PFSK-1 (cell line): ENCODE measurements at regions not wholly inside any gene's neighbourhood (a gene's known extent, or its start where the extent isn't known, plus 50 kb on each side); places are given as distances from the start of the nearest gene placed in this dataset.

Source experiments
- TAF1 ChIP-seq: IDR thresholded peaks from 2 replicates; pipeline ENCODE4 v1.6.1; 2012; ENCODE audit warnings: low read length, control low read depth, borderline replicate concordance; ENCODE audit not compliant: insufficient read depth
- TF ChIP-seq, protein P1 (sequence below), 2 experiments: IDR thresholded peaks; 2 replicates each; pipeline versions ENCODE4 v1.6.1 to v1.8.0; 2011 to 2012; ENCODE audit warnings: low read depth in 2 of 2, low read length in 2 of 2, control low read depth in 1 of 2, inconsistent platforms in 1 of 2, mild to moderate bottlenecking in 1 of 2, moderate library complexity in 1 of 2; ENCODE audit not compliant: insufficient read depth in 1 of 2

DNA sequence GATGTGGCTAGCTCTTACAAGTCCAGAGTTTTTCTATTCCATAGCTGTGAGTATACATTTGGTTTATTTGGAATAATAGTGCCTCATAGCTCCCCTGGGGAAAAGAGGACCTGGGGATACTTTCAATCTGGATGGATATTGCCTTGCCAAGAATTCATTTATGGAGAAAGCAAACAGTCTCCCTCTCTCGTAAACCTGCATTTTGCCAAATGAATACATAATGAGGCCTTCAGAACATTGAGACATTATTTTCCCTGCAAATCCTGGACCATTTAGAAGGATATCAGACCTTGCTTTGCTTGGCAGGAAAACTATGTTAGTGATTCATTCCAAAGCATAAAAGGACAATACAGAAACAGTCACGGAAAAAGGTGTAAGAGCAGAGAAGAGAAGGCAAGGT lies 569.6 kb upstream of the BRINP1 start:
- TF ChIP-seq, protein P1, sequence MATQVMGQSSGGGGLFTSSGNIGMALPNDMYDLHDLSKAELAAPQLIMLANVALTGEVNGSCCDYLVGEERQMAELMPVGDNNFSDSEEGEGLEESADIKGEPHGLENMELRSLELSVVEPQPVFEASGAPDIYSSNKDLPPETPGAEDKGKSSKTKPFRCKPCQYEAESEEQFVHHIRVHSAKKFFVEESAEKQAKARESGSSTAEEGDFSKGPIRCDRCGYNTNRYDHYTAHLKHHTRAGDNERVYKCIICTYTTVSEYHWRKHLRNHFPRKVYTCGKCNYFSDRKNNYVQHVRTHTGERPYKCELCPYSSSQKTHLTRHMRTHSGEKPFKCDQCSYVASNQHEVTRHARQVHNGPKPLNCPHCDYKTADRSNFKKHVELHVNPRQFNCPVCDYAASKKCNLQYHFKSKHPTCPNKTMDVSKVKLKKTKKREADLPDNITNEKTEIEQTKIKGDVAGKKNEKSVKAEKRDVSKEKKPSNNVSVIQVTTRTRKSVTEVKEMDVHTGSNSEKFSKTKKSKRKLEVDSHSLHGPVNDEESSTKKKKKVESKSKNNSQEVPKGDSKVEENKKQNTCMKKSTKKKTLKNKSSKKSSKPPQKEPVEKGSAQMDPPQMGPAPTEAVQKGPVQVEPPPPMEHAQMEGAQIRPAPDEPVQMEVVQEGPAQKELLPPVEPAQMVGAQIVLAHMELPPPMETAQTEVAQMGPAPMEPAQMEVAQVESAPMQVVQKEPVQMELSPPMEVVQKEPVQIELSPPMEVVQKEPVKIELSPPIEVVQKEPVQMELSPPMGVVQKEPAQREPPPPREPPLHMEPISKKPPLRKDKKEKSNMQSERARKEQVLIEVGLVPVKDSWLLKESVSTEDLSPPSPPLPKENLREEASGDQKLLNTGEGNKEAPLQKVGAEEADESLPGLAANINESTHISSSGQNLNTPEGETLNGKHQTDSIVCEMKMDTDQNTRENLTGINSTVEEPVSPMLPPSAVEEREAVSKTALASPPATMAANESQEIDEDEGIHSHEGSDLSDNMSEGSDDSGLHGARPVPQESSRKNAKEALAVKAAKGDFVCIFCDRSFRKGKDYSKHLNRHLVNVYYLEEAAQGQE (IDR thresholded peaks at IDR 0.05; ENCODE audit: insufficient read depth in 1 of 2, low read depth in 2 of 2, low read length in 2 of 2) = no peak
- no peak for TF ChIP-seq TAF1
